ENCODE measurements at regions not wholly inside any gene's neighbourhood (a gene's known extent, or its start where the extent isn't known, plus 50 kb on each side); places are given as distances from the start of the nearest gene placed in this dataset.
A peak's percentile ranks its signal among the peaks of the same experiment; 100 is the strongest.

DNA sequence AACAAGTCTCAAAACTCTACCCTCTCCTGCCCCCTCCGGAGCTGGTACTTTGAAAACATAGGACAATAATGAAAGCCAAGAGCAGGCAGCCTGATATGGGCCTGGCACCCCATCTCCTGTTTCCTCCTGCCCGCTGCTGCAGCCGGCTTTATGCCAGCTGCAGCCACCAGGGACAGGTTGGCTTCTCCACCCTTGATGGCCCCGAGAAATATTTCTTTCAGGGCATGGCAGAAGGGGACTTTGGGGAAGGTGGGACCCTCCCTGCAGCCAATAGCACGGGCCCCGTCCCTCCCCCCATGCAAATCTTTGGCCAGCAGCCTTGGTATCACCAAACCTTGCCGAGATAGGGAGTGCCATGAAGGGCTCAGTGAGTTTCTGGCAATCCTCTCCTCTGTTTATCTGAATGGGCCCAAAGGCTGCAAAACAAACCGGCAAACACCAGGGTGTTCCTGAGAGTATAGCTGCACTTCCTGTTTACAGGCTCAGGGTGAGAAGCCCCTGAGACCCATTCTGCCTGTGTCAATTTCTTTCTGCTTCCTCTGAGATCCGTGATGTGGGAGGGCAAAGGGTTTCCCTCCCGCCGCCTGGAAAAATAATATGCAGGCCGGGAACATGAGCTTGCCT is 73.4 kb upstream of the BOD1 start:
- H3K4me1 Mint-ChIP-seq = peaks cover 19 to 20% of the 10 kb centered on the region in 2 experiments
- H3K79me1 ChIP-seq (ENCODE audit: insufficient read depth, low read depth, low read length, poor library complexity, severe bottlenecking) = no peaks in the 10 kb centered on the region
- no peak overlapping the region for H2BK12ac ChIP-seq (ENCODE audit: insufficient read length, low read depth, low read length)
- H2BK5ac ChIP-seq (ENCODE audit: insufficient read length, low read length) = no peak overlapping the region
- no peak for DNase-seq
- no peak overlapping the region for H2BK15ac ChIP-seq (ENCODE audit: low read depth, low read length)
- no peaks in the 10 kb centered on the region for H3K23me2 ChIP-seq (ENCODE audit: insufficient read length, low read depth, low read length, poor library complexity, severe bottlenecking)
- H3K18ac ChIP-seq (ENCODE audit: insufficient read length, low read depth, low read length) = no peak overlapping the region
- H3T11ph ChIP-seq (ENCODE audit: low read length) = no peak overlapping the region
- no peak overlapping the region for H3K4me3 Mint-ChIP-seq
- H2AK5ac ChIP-seq (ENCODE audit: insufficient read length, low read length) = no peak overlapping the region
- H3K27me3 Mint-ChIP-seq (ENCODE audit: low read depth) = peaks cover 1% of the 10 kb centered on the region; the same call in 1 of the 2 replicates
- no peak overlapping the region for H3K56ac ChIP-seq (ENCODE audit: insufficient read length, low read depth, low read length)
- WGBS (ENCODE audit: extremely low coverage, insufficient read length, low lambda C conversion rate) = no CpG with 5 or more reads among the region's 12 CpGs
- no peak overlapping the region for H4K5ac ChIP-seq (ENCODE audit: insufficient read length, low read depth, low read length)
- no peak overlapping the region; the same call in 1 of the 2 replicates for H3K14ac ChIP-seq (ENCODE audit: insufficient read depth, low read length)
- H3K9me3 ChIP-seq (ENCODE audit: control insufficient read depth, low read depth, low read length) = peaks cover 5% of the 10 kb centered on the region
- no peak overlapping the region for H3K9ac ChIP-seq (ENCODE audit: extremely low read depth, insufficient read length, low read length)
- no peak overlapping the region for H3K4ac ChIP-seq (ENCODE audit: low read depth, low read length)
- H2AFZ ChIP-seq (ENCODE audit: low read length) = no peak overlapping the region
- peaks cover 5 to 9% of the 10 kb centered on the region in 2 experiments; a peak in 3 of 5 replicates for H3K9me3 Mint-ChIP-seq
- no peaks in the 10 kb centered on the region; the same call in 1 of the 2 replicates for H3K4me1 ChIP-seq (ENCODE audit: insufficient read depth, low read length)
- no peaks in the 10 kb centered on the region; the same call in 1 of the 2 replicates for H3K79me2 ChIP-seq (ENCODE audit: insufficient read depth, low read length)
- TF ChIP-seq, protein P1, sequence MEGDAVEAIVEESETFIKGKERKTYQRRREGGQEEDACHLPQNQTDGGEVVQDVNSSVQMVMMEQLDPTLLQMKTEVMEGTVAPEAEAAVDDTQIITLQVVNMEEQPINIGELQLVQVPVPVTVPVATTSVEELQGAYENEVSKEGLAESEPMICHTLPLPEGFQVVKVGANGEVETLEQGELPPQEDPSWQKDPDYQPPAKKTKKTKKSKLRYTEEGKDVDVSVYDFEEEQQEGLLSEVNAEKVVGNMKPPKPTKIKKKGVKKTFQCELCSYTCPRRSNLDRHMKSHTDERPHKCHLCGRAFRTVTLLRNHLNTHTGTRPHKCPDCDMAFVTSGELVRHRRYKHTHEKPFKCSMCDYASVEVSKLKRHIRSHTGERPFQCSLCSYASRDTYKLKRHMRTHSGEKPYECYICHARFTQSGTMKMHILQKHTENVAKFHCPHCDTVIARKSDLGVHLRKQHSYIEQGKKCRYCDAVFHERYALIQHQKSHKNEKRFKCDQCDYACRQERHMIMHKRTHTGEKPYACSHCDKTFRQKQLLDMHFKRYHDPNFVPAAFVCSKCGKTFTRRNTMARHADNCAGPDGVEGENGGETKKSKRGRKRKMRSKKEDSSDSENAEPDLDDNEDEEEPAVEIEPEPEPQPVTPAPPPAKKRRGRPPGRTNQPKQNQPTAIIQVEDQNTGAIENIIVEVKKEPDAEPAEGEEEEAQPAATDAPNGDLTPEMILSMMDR (conservative IDR thresholded peaks at IDR 0.05) = peak; percentile 7; the same call in 1 of the 3 replicates
- peak overlapping the region in 2 of 3 experiments; percentile 83 to 89; a peak in 3 of 7 replicates for H3K27ac Mint-ChIP-seq
- no peak overlapping the region for H4K8ac ChIP-seq (replicated peaks; ENCODE audit: insufficient read length, low read depth, low read length)
- H2BK20ac ChIP-seq (ENCODE audit: low read depth, low read length, poor library complexity, severe bottlenecking) = no peak overlapping the region
- no peaks in the 10 kb centered on the region for H3K27me3 ChIP-seq (ENCODE audit: insufficient read depth, low read length)
- no peak overlapping the region for H4K91ac ChIP-seq (ENCODE audit: insufficient read length, low read depth, low read length)
- no peak overlapping the region for H3K27ac ChIP-seq (ENCODE audit: insufficient read length, low read depth, low read length)
- no peak overlapping the region for H2BK120ac ChIP-seq (ENCODE audit: low read depth, low read length, poor library complexity, severe bottlenecking)
- no peak overlapping the region for H3K4me2 ChIP-seq (ENCODE audit: insufficient read depth, insufficient read length, low read length)
- no peaks in the 10 kb centered on the region for H4K20me1 ChIP-seq (ENCODE audit: control insufficient read depth, insufficient read depth, insufficient read length)
- H3K23ac ChIP-seq (ENCODE audit: insufficient read length, low read depth, low read length) = no peak overlapping the region
- peaks cover 6 to 11% (median 7%) of the 10 kb centered on the region in 3 experiments for H3K36me3 Mint-ChIP-seq (ENCODE audit: insufficient read depth in 1 of 3, low read depth in 3 of 3)

Data from H9 (cell line).